Limb (tissue), 2 donors: ENCODE measurements at regions not wholly inside any gene's neighbourhood (a gene's known extent, or its start where the extent isn't known, plus 50 kb on each side); places are given as distances from the start of the nearest gene placed in this dataset.
A peak's percentile ranks its signal among the peaks of the same experiment; 100 is the strongest.

Source experiments
- DNase-seq, 2 donors: peaks; one replicate each; pipeline ENCODE4 v3.0.0-alpha.2; 2016; ENCODE audit errors: extremely low spot score in 2 of 2

DNA sequence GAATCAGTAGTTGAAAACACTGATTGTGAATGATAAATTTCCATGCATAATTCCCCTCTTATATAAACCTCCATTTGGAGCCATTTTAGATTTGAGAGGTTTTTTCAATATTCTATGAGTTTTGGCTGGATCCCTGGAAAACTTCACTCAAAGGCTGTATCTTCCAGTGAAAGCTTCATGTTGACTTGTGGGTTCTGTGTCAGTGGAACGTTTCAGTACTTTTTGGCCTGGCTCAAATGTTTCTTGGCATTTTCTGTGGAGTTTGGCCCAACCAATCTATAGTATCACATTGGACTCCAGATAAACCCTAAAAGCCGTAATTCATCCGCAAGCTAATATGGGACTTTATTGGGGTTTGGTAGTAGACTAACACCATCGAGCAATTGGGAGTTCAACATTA is 172.6 kb upstream of the PRPS1L1 start:
- no peak for DNase-seq

DNA sequence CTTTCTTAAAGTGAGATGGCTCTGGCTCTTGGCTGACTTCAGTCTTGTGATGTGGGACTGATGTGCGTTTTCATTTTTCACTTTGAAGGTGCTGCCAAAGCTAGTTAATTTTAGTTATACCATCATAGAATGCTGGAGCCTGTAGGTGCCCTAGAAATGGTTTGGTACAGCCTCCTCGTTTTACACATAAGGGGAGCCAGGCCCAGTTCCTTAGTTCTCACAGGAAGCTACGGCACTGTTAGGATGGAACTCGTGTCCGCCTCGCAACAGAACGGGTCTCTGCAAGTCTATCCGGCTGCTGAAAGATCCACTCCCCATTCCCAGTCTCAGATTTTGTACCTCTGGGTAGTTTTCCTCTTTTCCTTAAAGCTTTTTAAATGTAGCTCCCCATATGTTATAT is 173.2 kb upstream of the PRPS1L1 start:
- no peak for DNase-seq

DNA sequence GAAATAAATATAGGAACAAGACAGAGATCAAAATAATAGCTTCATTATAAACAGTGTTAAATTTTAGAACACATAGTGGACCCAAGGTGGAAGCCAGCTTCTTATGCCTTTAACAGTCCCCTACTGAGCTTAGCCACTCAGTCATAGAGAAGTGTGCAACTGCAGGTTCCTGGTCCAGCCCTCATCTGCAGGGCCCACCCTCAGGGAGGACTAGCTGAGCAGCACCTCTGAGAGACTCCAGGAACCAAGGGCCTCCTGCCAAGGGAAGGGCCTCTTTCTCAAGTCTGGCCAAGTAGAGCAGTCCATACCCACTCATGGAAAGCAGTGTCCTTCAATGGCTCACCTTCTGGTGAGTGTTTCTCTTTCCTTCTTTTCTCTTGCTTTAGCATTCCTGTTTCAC is 173.7 kb upstream of the PRPS1L1 start:
- DNase-seq = no peak

DNA sequence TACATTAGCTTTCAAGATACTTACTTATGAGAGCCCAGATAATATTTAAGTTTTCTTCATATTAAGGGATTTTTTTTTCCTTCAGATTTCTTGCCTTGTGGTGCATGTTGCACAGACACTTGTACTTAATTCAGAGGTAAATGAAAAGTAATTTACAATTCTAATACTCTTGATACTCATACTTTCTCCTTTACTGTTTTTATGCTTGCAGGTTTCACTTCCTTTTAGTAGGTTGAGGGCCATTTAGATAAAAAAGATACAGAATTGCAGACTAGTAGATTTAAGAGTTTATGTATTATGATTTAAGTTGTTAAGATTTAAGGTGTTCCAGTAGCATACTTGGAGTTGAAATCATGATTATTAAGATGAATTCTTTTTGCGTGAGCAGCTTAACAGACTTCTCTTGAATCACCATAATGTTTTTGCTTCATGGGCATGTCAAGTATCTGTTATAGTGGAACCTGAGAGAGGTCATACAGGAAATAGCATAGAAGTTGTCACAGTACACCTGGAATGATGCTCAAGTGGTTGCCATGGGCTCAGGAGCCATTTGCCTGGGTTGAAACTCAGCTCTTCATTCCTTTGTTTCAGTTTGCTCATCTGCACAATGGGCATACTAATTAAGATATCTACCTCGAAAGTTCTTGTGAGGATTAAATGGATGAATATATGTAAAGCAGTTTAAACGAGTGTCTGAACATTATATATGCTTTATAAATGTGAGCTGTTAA is 174.8 kb upstream of the PRPS1L1 start:
- no peak for DNase-seq

DNA sequence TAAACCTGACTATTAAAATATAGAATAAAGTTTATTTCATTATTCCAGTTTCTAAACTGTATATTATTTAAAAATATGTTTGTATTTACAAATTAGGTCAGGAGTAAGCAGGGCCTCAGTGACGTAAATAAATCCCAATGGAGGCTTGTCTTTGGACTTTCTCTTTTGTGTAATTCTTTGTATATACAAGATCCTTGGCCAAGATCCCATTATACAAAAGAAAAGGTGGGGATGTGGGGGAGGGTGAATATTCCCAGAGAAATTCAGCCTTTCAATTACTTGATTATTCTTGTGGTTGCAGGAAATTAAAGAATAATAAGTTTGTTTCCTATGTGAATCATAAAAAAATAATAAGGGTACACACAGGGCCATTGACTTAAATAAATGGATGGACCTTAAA is 178.7 kb upstream of the PRPS1L1 start:
- no peak for DNase-seq

DNA sequence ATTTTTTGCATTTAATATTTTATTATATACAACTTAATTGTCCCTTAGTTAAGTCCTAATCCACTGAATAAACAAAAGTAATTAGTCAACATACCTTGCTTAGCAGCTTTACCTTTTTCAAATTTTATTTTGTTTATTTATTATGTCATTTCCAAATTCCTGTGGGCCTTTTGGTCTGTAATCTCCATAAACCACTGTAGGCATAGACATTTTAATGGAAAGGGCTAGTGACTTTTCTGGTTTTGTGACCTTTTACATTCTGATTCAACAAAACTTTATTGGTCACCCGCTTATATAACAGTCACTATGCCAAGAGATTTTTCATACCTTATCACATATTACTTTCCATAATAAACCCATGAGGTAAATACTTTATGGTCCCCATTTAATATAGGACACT is 181.3 kb upstream of the PRPS1L1 start:
- DNase-seq = no peak

DNA sequence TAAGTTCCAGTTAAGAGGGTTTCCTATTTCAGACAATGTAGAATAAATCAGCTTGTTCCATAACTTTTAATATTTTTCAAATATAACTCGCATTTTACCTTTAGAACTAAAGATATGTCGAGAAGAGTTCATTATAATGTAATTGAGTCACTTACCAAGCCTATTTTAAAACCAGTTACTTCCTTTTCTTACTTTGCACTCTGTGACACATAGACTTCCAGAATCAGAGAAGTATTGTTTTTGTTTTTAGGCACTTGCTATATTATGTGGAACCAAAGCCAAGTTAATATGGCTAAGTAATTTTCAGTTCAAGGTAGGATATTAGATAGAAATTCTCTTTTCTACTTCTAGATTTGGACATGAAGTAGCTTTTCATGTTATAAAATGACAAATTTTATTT is 182.7 kb upstream of the PRPS1L1 start:
- DNase-seq = no peak

DNA sequence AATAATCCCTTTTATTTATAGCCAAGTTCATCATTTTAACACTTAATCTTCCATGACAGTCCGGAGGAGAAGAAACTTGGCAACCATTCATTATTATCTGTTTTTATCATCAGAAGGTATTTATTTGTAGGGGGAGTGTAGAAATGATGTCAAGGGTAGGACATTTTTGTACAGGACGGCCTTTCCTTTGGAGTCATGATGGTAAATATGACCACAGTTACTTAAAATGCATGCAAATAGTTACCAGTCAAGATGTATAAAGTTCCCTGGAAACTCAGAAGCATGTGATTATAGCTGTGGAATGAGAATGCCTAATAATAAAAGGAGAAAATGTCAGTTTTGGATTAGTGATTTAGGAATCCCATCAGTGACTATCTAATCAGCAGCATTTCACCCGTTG is 183.1 kb upstream of the PRPS1L1 start:
- DNase-seq = no peak

DNA sequence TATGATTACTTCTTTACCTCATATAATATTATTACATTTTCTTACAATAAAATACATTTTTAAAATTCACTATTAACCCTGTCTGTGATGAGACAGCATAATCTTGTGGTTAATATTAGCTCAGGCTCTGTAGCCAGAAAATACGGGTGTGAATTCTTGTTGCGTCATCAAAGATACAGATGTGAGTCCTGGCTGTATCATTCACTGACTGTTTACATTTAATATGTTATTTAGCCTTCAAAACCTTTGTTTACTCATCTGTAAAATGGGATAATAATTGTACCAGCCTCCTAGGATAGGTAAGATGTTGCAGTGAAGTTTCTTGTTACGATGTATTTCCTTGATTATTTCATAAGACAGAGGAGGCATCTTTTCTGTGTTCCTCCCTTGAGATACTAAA is 184.7 kb upstream of the PRPS1L1 start:
- DNase-seq = no peak

DNA sequence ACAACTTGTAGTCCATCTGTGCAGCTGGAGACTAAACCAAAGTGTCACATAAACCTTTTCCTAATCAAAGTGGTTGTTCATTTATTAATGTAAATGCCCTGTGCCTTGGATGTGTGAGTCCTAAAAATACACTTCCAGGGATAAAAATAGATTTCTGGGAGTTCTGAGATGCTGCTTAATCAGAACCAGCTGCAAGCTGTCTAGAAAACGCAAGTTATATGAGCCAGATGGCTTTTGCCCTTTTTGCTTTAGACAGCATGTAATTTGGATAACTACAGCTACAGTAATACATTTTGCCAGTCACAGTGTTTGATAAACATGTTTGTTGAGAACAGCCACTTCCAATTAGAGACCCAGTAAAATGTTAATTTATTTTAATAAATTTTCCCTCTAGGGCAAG is 185.1 kb upstream of the PRPS1L1 start:
- peak in 1 of 2 donors; percentile 83 for DNase-seq

DNA sequence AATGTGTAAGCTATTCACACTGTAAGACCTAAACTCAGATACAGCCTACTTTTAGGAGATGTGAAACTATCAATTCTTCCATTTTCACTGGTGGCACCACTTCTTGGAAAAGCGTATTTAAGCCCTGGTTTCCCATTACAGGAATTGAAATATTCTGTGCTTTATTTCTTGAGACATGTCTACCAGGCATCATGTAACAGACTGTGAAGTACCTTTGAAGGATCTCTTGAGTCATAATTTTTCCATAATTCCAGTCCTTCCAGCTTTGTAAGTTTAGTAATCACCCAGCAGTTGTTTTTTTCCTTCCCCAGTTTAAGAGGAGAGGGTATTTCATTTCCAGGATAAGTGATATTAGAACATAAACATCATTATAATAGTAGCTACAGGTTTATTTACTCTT is 186.0 kb upstream of the PRPS1L1 start:
- no peak for DNase-seq

DNA sequence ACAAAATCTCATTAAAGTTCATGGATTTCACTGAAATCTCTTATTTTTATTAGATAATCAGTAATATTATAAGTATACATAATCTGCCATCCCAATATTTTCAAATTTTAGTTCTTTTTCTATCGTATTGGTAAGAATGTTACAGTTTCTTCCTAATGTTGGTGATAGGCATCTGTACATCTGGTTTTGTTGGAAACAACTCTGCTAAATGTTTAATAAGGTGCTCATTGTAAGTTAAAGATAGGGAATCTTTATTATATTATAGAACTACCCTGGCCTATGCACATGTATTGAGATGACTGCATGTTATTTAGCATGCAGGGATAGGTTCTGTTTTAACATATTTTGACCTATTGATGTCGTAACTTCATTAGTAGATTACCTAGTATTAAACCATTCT is 188.6 kb upstream of the PRPS1L1 start:
- no peak for DNase-seq

DNA sequence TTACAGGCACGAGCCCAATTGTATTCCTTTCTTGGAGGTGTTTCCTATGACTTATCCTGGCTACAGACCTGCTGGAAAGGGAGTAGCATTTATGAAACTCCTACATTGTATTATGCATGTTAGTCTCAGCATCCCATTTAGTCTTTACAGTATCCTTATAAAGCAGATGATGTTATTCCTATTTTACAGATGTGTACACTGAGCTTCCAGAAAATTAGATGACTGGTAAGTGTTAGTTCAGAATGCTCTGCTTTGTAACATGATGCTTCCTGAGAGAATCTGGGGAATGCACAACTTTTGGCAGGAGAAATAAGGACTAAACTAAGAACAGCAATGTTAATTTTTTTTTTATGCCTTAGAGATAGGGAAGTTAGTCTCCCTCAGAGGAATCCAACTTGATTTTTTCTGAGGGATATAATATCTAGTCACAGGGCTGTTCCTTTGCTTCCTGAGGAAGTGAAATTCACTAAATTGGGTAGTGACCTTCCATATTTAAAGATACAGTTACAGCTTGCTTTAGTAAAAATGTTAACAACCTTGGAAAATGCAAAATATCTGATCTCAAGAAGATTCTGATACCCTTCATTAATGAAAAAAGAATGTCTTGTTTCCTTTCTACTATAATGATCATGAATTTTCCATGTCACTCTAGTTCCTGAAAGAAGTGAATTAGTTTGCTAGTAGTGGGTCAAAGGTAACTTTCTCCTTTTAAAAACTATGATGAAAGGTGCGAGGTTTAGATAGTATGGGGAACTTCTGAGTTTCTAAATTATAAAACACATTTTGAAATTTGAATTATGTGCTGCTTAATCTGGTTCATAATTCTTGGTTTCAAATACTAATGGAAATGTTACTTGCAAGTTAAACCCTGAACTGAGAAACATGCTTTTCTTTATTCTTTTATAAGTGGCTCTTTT is 194.0 kb upstream of the PRPS1L1 start:
- DNase-seq = no peak

DNA sequence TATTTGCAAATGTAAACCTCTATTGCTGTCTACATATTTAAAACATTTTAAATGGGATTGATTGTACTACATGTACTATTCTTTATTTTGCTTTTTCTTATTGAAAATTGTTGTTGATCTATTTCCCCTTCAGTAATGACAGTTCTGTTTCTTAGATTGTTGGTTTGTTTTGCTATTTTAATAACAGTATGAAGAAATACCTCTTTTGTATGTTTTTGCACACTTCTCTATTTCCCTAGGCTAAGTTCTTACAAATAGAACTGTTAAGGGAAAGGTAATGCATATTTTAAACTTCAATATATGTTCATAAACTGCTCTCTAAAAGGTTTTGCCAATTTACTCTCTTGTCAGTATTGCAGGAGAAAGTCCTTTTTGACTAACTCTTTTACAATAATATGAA is 195.0 kb upstream of the PRPS1L1 start:
- DNase-seq = no peak

DNA sequence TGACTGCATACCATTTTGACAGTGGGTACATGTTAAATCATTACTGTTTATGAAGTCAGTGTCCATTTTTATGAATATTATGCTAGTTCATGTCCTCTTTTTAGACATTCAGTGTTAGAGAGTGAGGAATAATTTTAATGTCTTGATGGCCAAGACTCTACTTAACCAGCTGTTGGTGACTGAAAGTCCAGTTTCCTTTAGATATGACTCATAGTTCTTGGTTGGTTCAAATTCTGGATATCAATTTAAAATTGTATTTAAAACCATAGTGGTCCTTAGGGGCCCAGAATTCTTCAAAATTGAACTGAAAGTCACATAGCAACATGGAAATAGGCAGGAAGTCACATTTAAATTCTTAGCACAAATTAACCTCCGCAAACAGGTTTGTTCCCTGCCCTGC is 196.5 kb upstream of the PRPS1L1 start:
- no peak for DNase-seq

DNA sequence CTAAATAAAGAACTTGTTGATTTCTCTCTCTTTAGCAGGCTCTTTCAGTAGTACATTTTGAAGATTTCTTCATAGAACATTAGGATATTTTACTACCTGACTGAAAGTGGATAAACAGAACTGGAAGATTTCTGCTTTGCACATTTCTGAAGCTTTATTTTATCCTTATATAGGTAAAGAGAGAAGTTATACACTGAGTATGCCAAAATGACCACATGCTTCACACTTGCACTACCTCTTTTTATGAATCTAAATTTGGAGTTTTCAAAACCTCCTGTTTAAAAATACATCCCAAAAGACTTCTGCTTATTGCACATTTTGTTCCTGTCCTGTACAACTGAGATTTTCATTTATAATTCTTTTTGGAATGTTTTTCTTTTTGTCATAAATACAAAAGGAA is 197.4 kb upstream of the PRPS1L1 start:
- DNase-seq = no peak

DNA sequence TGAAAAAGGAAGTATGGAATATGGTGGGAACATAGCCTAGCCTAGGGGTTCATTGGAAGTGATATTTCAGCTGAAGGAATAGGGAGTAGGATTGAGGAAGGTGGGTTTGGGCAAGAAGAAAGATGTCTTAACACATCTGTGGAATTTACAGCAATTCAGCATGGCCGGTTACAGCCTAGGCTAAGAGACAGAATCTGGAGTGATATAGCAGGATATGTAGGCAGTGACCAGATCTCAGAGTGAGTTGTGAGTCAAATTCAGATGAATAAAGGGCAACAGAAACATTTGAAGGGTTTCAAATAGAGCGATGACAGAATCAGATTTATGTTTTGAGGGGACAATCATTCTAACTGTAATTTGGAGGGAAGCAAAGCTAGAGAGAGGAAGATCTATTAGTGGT is 199.0 kb upstream of the PRPS1L1 start:
- DNase-seq = no peak

DNA sequence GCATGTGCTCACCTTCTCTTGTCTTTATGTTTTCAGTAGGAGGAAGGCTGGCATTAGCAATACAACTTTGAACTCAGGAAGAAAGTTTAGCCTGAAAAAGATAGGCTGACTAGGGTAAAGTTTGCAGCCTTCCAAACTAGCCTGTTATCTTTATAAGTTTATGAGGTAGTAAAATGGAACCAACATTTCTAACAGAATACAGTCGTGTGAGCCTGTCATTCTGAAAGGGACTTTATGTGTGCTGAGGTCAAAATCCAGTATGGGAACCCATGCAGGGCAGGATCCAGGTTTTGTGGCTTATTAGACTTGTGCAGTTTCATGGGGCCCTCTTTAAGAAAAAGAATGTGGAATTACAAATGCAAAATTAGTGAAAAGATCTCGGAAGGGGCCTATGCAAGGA is 201.0 kb upstream of the PRPS1L1 start:
- no peak for DNase-seq

DNA sequence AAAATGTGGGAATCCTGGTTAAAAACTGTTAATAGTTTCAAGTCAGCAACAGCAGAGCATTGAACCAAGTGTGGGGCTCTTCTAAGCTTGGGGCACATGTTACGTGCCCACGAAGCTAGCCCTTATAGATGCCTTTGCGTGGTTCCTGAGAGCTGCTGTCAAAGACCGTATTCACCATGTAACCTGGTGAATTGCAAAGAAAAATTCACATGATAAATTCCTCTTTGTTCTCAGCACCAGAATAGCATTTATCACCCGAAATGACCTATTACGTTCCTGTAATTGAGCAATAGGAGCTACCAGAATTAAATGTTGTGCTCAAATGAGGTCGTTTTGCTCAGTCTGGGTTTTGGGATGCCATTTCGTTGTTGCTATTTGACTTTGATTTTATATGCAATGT is 202.6 kb upstream of the PRPS1L1 start:
- no peak for DNase-seq

DNA sequence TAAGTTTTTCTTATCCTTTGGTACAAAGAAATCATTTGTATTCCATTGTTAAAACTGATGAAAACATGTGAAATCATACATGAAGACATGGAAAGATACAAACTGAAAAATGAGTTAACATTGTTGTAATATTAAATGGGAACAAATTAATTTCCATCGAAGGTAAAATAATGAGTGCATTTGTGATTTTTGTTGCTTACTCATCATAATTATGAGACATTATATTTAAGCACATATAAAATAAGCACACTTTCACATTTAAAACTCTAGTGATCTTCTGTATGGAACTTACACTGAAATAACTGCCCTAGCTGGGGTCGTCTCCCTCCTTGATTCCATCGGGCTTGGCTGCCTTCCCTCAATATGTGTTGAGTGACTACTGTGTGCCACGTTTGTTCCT is 204.2 kb upstream of the PRPS1L1 start:
- DNase-seq = no peak

DNA sequence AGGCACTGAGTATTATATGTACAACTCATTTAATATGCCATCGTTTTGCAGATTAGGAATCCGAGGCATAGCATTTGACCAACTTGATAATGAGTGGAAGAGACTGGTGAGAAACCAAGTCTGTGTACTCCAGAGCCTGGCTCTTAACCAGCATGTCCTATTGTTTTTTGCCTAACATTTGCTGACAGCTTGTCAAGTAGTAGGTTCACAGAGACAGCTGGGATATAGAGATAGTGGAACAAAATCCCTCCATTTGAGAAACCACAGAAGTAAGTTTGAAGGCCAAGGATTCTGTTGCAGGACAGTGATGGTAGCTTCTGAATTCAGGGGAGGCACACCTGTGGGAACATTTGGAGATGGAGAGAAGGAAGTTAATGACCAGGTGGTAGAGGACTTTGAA is 206.9 kb upstream of the PRPS1L1 start:
- no peak for DNase-seq

DNA sequence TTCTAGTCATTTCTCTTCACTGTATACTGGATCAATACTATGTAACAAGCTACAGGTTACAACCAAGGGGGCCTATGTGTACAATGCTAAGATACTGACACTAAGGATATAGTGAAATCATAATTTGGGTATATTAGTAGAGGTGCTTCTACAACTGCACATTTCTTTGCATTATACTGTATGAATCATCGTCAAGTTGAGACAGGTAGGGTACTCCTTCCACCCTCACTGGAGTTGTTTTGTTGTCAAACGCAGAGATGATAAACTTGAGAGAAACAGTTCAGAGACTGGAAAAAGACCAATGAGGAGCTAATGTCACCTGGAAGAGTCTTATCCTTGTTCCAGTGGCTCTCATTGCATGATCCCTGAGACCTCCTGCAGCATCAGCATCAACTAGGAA is 208.2 kb upstream of the PRPS1L1 start:
- DNase-seq = no peak

DNA sequence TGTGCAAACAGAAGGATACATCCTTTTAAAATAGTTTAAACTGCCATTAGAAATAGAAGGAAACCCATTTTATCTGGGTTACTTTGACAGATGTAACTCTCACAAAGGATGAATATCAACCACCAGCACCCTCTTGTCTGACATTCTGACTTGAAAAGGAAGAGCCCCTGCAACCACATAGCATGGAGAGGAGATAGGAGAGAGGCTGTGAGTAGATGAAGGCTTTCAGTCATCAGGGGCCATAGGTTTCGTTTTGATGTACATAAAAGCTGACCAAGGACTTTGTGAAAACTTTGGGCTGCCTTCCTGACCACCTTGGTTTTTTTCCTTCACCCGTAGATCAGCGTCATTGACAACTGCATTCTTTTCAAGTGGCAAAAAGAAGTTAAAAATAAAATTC is 211.6 kb upstream of the PRPS1L1 start:
- no peak for DNase-seq
